CMK (cell line): ENCODE measurements at regions not wholly inside any gene's neighbourhood (a gene's known extent, or its start where the extent isn't known, plus 50 kb on each side); places are given as distances from the start of the nearest gene placed in this dataset.

ENCODE experiments used
- DNase-seq: peaks from one replicate; pipeline ENCODE4 v3.0.0-alpha.2; 2010; ENCODE audit warnings: low read depth

- no peak for DNase-seq
Observed at GRCh38 chr7:33701189-33701740, 204.1 kb upstream of the BMPER start.

GRCh38 chr7:33701927-33702326 lies 203.4 kb upstream of the BMPER start:
- DNase-seq, result no peak

GRCh38 chr7:33702514-33703054 lies 202.8 kb upstream of the BMPER start:
- no peak for DNase-seq

- DNase-seq, result no peak
Observed at GRCh38 chr7:33705333-33705833, 200.0 kb upstream of the BMPER start.

GRCh38 chr7:33706186-33706585 lies 199.2 kb upstream of the BMPER start:
- DNase-seq, result no peak

DNA sequence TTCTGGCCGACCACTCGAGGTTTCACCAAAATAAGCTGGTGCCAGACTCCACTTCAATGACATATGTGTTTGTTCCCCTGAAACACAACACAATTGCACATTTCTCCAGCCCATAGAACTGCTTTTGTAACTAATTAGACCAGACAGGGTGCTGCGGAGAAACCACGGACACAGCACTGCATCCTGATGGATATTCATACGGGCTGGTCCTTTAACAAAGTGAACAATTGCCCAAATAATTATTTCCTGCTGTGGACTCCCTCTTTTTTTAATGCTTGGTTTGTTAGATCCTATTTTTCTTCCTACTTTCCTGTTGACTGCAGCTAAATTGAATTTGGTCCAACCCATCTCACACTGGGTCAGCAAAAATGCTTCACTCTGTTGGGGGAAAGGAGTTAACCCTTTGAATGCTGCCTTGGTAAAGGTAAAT lies 198.6 kb upstream of the BMPER start:
- DNase-seq, result no peak

GRCh38 chr7:33707427-33707826 lies 197.9 kb upstream of the BMPER start:
- no peak for DNase-seq

DNA sequence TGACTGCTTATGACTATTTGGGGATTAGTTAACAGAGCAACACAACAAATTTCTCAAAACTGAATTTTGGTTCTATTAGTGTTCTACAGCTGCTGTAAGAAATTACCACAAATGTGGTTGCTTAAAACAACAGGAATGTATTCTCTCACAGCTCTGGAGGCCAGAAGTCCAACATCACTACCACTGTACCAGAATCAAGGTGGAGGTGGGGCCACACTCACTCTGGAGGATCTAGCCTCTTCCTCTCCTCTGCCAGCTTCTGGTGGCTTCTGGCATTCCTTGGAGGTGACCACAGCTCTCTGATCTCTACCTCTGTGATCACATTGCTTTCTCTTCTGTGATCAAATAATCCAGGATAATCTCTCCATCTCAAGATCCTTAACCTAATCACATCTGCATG lies 194.7 kb upstream of the BMPER start:
- DNase-seq, result no peak

DNA sequence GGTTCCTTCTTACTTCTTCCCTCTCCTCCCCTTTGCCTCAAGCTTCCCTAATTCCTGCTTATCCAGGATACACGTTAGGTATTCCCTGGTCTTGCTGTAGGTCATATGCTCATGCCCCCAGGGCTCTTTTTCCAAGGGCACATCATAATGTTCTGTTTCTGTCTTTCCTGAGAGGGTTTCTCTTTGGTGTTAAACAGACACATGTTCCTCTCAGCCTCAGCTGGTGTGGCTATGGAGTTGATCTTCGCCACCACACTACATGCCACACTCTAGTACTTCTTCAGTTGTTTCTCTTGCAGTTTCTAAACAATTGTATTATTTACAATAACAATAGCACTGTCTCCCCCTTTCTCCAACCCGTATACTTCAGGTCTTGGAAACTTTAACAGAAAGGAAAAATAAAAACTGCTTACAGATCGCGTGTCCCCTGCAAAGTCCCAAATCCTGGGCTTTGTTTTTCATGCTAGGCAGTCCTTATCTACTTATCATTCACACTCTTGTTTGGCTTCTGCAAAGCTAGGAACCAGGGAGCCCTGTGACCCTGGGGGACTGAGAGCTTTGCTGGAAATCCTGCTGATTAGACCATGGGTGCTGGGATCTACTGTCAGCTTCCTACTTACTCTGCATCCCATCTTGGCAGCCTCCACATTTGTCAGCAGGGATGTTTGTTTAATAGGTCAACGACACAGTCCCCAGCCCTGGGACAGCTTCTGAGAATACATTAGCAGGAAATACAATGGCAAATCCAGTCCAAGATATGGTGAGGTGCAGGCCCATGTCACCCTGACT lies 193.9 kb upstream of the BMPER start:
- no peak for DNase-seq

- no peak for DNase-seq
Observed at GRCh38 chr7:33712020-33712414, 193.3 kb upstream of the BMPER start.

GRCh38 chr7:33714208-33714607 lies 191.1 kb upstream of the BMPER start:
- no peak for DNase-seq

- DNase-seq, result no peak
Observed at GRCh38 chr7:33716581-33717477, 188.5 kb upstream of the BMPER start.

- no peak for DNase-seq
Observed at GRCh38 chr7:33719059-33719581, 186.2 kb upstream of the BMPER start.

DNA sequence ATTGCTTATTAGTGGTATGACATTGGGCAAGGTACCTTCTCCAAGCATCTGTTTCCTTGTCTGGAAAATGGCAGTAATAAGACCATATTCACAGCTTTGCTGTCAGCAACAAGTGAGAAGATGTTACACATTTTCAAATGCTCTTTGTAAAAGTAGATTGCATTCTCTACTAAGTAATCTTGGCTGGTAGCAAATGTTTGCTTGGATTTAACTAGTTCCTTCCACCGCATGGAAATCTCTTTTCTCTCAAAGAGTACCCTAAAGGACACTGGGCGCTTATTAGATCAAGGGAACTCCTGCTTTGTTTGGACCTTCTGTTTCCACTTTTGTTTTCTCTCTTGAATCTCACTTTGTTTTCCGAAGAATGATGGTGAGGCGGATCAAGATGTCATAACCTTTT lies 185.2 kb upstream of the BMPER start:
- no peak for DNase-seq

DNA sequence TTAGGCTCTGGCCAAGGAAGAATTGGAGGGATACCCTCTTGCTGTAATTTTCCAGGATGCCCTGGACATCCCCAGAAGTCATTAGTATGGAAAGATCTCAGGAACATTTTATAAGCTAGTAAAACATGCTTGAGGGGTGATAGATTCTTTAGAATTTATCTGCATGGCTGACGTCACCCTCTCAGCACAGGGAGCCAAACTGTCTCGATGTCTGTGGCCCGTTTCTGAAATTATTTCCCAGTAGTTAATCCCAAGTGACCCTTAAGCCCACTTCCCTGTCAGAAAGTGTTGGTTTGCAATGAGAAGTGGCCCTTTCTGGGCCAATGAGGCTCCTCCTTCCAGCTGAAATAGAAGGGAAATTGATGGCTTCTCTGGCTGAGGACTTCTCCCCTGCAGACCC lies 184.5 kb upstream of the BMPER start:
- DNase-seq, result no peak

- DNase-seq, result no peak
Observed at GRCh38 chr7:33721895-33722294, 183.4 kb upstream of the BMPER start.

GRCh38 chr7:33722383-33723101 lies 182.8 kb upstream of the BMPER start:
- no peak for DNase-seq

DNA sequence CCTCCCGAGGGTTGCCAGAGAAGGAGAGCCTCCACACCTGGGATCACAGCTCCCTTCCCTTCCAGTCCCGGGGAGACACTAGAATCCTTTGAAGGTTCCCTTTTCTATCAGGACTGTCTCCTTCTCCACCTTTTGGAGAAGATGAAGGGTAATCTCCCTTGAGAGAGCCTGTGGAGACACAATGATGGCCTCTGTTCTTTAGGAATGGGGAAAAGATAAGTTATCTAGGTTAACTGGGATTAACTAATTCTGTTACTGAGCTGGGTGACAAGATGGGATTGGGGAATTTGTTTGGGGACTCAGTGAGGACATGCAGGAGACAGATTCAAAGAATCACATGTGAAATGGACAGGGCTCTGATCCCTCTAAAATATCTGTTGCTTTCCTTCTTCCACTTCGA lies 181.1 kb upstream of the BMPER start:
- no peak for DNase-seq

DNA sequence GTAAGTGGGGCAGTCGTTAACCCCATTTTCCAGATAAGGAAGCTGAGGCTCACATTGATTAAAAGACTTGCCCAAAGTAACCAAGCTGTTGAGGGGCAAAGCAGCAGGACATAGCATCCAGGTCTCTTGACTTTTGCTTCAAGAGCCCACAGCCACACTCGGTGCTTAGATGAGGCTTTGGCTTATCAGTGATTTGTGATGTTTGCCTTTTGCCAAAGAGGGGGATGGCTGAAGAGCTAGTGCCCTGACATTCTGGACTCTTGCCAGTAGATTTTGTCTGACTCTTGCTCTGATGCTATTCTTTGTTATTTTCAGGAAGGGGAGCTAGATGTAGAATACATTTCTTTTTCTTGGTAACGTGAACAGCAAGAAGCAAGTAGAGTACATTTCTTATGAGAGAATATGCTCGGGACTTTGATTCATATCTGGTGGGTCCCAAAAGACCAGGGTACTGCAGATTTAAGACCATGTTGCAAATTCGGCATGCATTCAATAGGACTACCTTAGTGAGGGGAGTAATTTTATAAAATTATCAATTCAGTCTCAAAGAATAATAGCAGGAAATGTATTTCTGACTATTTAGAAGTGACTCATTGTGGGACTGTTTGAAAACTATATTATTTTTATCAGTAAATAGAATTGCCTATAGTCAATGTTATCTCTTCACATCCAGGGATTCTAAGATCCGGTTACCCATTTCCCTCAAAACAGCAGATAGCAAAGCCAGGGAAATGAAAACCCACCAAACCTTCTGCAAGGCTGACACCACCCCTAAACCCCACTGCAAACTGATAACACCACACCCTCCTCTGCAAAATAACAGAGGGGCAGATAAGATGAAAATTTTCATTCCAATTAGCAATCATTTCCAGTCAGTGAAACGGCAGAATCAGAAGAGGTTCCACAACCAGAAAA lies 180.0 kb upstream of the BMPER start:
- DNase-seq, result peak; percentile 31

DNA sequence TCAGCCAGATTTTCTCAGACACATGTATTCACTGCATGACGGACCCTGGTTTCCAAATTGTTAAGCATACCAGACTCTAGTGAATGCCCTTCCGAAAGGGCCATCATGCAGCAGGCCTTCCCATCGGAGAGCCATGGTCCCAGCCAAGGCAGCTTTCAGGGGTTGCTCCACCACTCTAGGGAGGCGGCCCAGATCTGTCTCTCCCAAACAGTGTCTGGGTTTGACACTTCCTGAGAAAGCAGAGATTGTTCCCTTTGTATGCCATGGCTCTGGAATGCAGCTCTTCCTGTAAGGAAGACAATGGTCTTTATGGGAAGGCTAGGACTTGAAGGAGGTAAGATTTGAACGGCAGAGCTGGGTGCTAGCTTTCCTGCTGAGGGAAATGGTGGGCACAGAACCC lies 178.8 kb upstream of the BMPER start:
- no peak for DNase-seq
